OCI-LY7 (cell line): ENCODE measurements at regions not wholly inside any gene's neighbourhood (a gene's known extent, or its start where the extent isn't known, plus 50 kb on each side); places are given as distances from the start of the nearest gene placed in this dataset.

Source experiments
- BruUV-seq: library from RNA; stranded (reverse); fragments of 400-500 nt; replicated peaks from 2 replicates; lab custom pipeline; 2021; lab: Mats Ljungman, UMichigan
- CTCF ChIA-PET: fragments of 300-600 bp; sonication (Branson Sonifier 250); formaldehyde crosslinking; loops from one replicate; lab custom pipeline; 2022; ENCODE audit warnings: antibody characterized with exemption; ENCODE audit not compliant: unreplicated experiment; lab: Charles Lee
- POLR2A ChIA-PET: fragments of 300-600 bp; sonication (Branson Sonifier 250); formaldehyde crosslinking; loops from one replicate; lab custom pipeline; 2022; ENCODE audit warnings: antibody characterized with exemption; lab: Charles Lee
- DNase-seq: peaks from one replicate; pipeline ENCODE4 v3.0.0-alpha.2; 2015; ENCODE audit warnings: low spot score
- H2AFZ ChIP-seq: fragments of 200-600 bp; sonication (generic), shearing (Covaris generic); 2 replicates; pipeline ENCODE4 v1.6.1; 2014; ENCODE audit warnings: mild to moderate bottlenecking, antibody characterized with exemption, low read length, moderate library complexity
- H3K27ac ChIP-seq: fragments of 200-600 bp; sonication (generic); 2 replicates; pipeline ENCODE4 v1.5.1; 2014; ENCODE audit warnings: mixed run types, low read depth, mild to moderate bottlenecking, moderate library complexity, low read length, inconsistent platforms; ENCODE audit not compliant: poor library complexity, severe bottlenecking
- H3K36me3 ChIP-seq: fragments of 200-600 bp; sonication (generic); 2 replicates; pipeline ENCODE4 v1.6.1; 2014; ENCODE audit warnings: mild to moderate bottlenecking, antibody characterized with exemption, low read length, moderate library complexity, mixed read lengths; ENCODE audit not compliant: insufficient read depth
- H3K4me1 ChIP-seq: fragments of 200-600 bp; sonication (generic); 2 replicates; pipeline ENCODE4 v1.5.1; 2014; ENCODE audit warnings: mild to moderate bottlenecking, low read length; ENCODE audit not compliant: insufficient read depth, poor library complexity, severe bottlenecking
- H3K4me2 ChIP-seq: fragments of 200-600 bp; sonication (generic); 2 replicates; pipeline ENCODE4 v1.6.1; 2014; ENCODE audit warnings: mild to moderate bottlenecking, low read length
- H3K4me3 ChIP-seq: fragments of 200-600 bp; sonication (generic); 2 replicates; pipeline ENCODE4 v1.5.1; 2014; ENCODE audit warnings: mild to moderate bottlenecking, low read depth, low read length; ENCODE audit not compliant: poor library complexity, severe bottlenecking
- H3K79me2 ChIP-seq: fragments of 200-600 bp; sonication (generic); 2 replicates; pipeline ENCODE4 v1.6.1; 2016; ENCODE audit warnings: low read depth, mild to moderate bottlenecking, low read length, moderate library complexity, mixed read lengths; ENCODE audit not compliant: insufficient read depth
- H3K9me2 ChIP-seq: fragments of 200-600 bp; sonication (generic); 2 replicates; pipeline ENCODE4 v1.6.1; 2016; ENCODE audit warnings: mild to moderate bottlenecking, low read length, mixed read lengths; ENCODE audit not compliant: insufficient read depth
- H3K9me3 ChIP-seq: fragments of 200-600 bp; sonication (generic); 2 replicates; pipeline ENCODE4 v1.6.1; 2014; ENCODE audit warnings: mild to moderate bottlenecking, mixed run types, low read length, mixed read lengths
- H4K20me1 ChIP-seq: fragments of 200-600 bp; sonication (generic); 2 replicates; pipeline ENCODE4 v1.6.1; 2014; ENCODE audit warnings: mild to moderate bottlenecking, antibody characterized with exemption, low read length, moderate library complexity, mixed read lengths; ENCODE audit not compliant: insufficient read depth
- EZH2phosphoT487 ChIP-seq: fragments of 200-600 bp; sonication (generic); IDR thresholded peaks from 2 replicates; pipeline ENCODE4 v1.6.1; 2018; ENCODE audit warnings: low read depth, borderline replicate concordance, mild to moderate bottlenecking, mixed run types, antibody characterized with exemption, low read length, moderate library complexity, mixed read lengths
- intact Hi-C: fragments of 100-400 bp; cut with micrococcal nuclease; formaldehyde crosslinking; loops from one replicate; pipeline ENCODE4 v1.10.0; 2022; ENCODE audit not compliant: unreplicated experiment
- TF ChIP-seq, protein P1 (sequence below): fragments of 200-600 bp; sonication (generic); conservative IDR thresholded peaks from 2 replicates; pipeline ENCODE4 v1.5.1; 2014; ENCODE audit warnings: mild to moderate bottlenecking, antibody characterized with exemption, low read length, moderate library complexity, mixed read lengths

DNA sequence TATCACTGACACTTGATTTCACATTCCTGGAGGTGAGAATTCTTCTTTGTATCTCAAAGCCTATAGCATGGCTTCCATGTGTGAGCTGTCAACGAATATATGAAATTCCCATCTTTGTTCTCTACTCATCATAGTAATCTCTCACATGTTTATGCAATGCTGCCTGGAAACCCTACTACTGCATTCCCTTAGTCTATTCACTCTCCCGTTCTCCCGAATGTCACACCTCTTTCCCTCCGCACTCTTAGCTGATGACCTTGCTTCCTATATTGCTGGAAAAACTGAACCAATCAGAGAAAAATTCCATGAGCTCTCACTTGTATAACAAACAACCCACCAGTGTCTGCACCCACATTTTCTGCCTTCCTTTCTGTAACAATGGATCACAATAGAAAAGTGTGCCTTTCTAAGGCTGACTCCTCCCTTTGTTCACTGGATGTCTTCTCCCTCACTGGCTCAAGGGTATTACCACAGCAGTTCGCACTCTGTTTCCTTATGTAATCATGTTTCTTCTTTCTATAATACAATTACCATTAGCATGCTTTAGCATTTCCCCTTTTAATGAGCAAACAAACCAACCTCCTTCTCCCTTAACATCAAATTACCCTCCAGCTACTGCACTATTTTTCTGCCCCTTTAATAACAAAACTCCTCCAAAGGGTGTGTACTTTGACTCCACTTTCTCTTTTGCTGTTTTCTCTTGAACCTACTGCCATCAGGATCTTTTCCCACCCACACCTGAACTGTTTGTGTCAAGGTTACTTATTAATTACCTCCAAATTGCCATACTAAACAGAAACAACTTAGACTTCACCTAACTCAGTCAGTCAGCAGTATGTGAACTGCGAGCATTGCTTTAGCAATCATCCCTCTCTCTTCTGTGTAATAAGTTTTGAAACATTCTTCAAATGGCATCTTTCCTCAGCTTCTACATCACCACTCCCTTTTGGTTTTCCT lies 63.9 kb upstream of the CCDC196 start:
- POLR2A ChIA-PET, result no interaction called here
- BruUV-seq, result no TSS peak

DNA sequence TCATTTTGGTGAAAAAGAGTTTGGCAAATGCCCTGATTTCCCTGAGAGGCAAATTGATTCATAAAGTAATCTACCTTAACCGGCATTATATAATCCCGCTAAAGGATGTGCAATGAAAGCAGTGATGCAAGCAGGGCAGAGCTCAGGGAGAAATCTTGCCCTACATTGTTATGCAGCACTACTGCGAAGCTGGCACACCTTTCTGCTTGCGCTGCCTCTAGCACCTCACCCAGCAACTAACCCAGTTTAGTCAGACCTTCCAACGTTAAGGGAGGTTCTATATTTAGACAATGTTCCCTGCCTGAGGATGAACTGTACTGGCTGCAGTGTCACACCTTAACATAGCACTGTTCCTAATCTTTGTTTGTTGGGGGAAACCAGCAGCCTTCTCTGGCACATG lies 60.8 kb upstream of the CCDC196 start:
- ChIA-PET CTCF (no interaction called here), POLR2A (no interaction called here)
- no peaks in the 10 kb centered on the region for H3K9me3 ChIP-seq
- TF ChIP-seq, protein P1, sequence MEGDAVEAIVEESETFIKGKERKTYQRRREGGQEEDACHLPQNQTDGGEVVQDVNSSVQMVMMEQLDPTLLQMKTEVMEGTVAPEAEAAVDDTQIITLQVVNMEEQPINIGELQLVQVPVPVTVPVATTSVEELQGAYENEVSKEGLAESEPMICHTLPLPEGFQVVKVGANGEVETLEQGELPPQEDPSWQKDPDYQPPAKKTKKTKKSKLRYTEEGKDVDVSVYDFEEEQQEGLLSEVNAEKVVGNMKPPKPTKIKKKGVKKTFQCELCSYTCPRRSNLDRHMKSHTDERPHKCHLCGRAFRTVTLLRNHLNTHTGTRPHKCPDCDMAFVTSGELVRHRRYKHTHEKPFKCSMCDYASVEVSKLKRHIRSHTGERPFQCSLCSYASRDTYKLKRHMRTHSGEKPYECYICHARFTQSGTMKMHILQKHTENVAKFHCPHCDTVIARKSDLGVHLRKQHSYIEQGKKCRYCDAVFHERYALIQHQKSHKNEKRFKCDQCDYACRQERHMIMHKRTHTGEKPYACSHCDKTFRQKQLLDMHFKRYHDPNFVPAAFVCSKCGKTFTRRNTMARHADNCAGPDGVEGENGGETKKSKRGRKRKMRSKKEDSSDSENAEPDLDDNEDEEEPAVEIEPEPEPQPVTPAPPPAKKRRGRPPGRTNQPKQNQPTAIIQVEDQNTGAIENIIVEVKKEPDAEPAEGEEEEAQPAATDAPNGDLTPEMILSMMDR, result no peak
- no peak for TF ChIP-seq EZH2phosphoT487
- H3K36me3 ChIP-seq, result no peaks in the 10 kb centered on the region
- H2AFZ ChIP-seq, result no peak overlapping the region
- H3K4me1 ChIP-seq, result no peaks in the 10 kb centered on the region
- H3K79me2 ChIP-seq, result no peaks in the 10 kb centered on the region
- DNase-seq, result no peak
- no peaks in the 10 kb centered on the region for H4K20me1 ChIP-seq
- BruUV-seq, result no TSS peak
- no peak overlapping the region for H3K4me3 ChIP-seq
- H3K9me2 ChIP-seq, result no peaks in the 10 kb centered on the region
- H3K27ac ChIP-seq, result no peak overlapping the region
- intact Hi-C loops, result no loop called here
- H3K4me2 ChIP-seq, result no peak overlapping the region

More for the DNA sequence above, 63.9 kb upstream of the CCDC196 start:
- Histone ChIP-seq H3K27ac (no peak overlapping the region), H3K36me3 (no peaks in the 10 kb centered on the region), H3K4me3 (no peak overlapping the region), H2AFZ (no peak overlapping the region), H3K9me2 (no peaks in the 10 kb centered on the region), H3K4me2 (no peak overlapping the region), H3K9me3 (no peaks in the 10 kb centered on the region), H3K79me2 (no peaks in the 10 kb centered on the region), H3K4me1 (no peaks in the 10 kb centered on the region), H4K20me1 (no peaks in the 10 kb centered on the region)
- intact Hi-C loops, result no loop called here
- TF ChIP-seq, protein P1, result no peak
- no peak for TF ChIP-seq EZH2phosphoT487
- CTCF ChIA-PET, result no interaction called here
- DNase-seq, result no peak

DNA sequence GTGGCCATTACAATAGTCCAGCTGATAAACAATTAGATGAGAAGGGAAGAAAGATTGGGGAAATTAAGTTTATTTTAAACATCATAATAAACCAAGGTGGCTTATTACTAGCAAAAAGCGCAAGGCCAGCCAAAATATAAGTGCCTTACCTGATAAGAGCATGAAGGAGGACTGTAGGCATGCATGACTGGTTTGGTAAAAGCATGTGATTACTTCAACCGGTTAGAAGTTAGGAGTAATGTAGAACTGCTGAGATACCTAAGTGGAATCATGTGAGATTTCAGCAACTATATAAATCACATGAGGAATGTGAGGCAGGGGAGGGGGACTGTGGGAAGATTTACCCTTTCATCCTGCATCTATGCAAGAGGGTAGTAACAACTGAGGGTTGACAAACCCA lies 59.7 kb upstream of the CCDC196 start:
- TF ChIP-seq, protein P1, result no peak
- no peak for TF ChIP-seq EZH2phosphoT487
- Histone ChIP-seq H3K79me2 (no peaks in the 10 kb centered on the region), H3K27ac (no peak overlapping the region), H3K36me3 (no peaks in the 10 kb centered on the region), H3K9me3 (no peaks in the 10 kb centered on the region), H2AFZ (no peak overlapping the region), H3K4me3 (no peak overlapping the region), H3K4me2 (no peak overlapping the region), H4K20me1 (no peaks in the 10 kb centered on the region), H3K9me2 (no peaks in the 10 kb centered on the region), H3K4me1 (no peaks in the 10 kb centered on the region)
- intact Hi-C loops, result no loop called here
- POLR2A ChIA-PET, result no interaction called here
- no peak for DNase-seq
- BruUV-seq, result no TSS peak
- CTCF ChIA-PET, result no interaction called here
